HG02588 (cell line): ENCODE measurements at regions not wholly inside any gene's neighbourhood (a gene's known extent, or its start where the extent isn't known, plus 50 kb on each side); places are given as distances from the start of the nearest gene placed in this dataset.

Experiments
- ATAC-seq: cut with Tn5 transposase; IDR thresholded peaks from one replicate; pipeline ENCODE4 v1.9.1; 2021; ENCODE audit warnings: mild to moderate bottlenecking, moderate library complexity; ENCODE audit not compliant: unreplicated experiment

- no peak for ATAC-seq
Measured at GRCh38 chr5:56358703-56359681, 125.9 kb upstream of the ANKRD55 start.

GRCh38 chr5:56358046-56358445 is 124.9 kb upstream of the ANKRD55 start:
- ATAC-seq = no peak

GRCh38 chr5:56357426-56357825 is 124.3 kb upstream of the ANKRD55 start:
- ATAC-seq = no peak

GRCh38 chr5:56356836-56357160 is 123.7 kb upstream of the ANKRD55 start:
- ATAC-seq = no peak

GRCh38 chr5:56356121-56356835 is 123.1 kb upstream of the ANKRD55 start:
- ATAC-seq = no peak

- ATAC-seq = no peak
Measured at GRCh38 chr5:56354836-56355235, 121.7 kb upstream of the ANKRD55 start.

- ATAC-seq = no peak
Measured at GRCh38 chr5:56352808-56353590, 119.9 kb upstream of the ANKRD55 start.

- ATAC-seq = no peak
Measured at GRCh38 chr5:56350597-56351170, 117.6 kb upstream of the ANKRD55 start.

- ATAC-seq = no peak
Measured at GRCh38 chr5:56350011-56350596, 117.0 kb upstream of the ANKRD55 start.

GRCh38 chr5:56349461-56349860 is 116.3 kb upstream of the ANKRD55 start:
- ATAC-seq = no peak

GRCh38 chr5:56346741-56347535 is 113.8 kb upstream of the ANKRD55 start:
- no peak for ATAC-seq

- no peak for ATAC-seq
Measured at GRCh38 chr5:56346044-56346710, 113.0 kb upstream of the ANKRD55 start.

GRCh38 chr5:56345352-56345751 is 112.2 kb upstream of the ANKRD55 start:
- no peak for ATAC-seq

GRCh38 chr5:56344594-56344993 is 111.5 kb upstream of the ANKRD55 start:
- no peak for ATAC-seq

GRCh38 chr5:56343988-56344387 is 110.9 kb upstream of the ANKRD55 start:
- ATAC-seq = no peak

- ATAC-seq = no peak
Measured at GRCh38 chr5:56342616-56343015, 109.5 kb upstream of the ANKRD55 start.

GRCh38 chr5:56340196-56340980 is 107.3 kb upstream of the ANKRD55 start:
- ATAC-seq = no peak

GRCh38 chr5:56339732-56340131 is 106.6 kb upstream of the ANKRD55 start:
- ATAC-seq = no peak
